Fibroblast of mammary gland (primary cell): ENCODE measurements at regions not wholly inside any gene's neighbourhood (a gene's known extent, or its start where the extent isn't known, plus 50 kb on each side); places are given as distances from the start of the nearest gene placed in this dataset.
A peak's percentile ranks its signal among the peaks of the same experiment; 100 is the strongest.
"Not testable (repeated sequence)": the region's sequence is repeated elsewhere in the genome, so short reads cannot be mapped to it uniquely, and the experiment has no call there.

Source experiments
- DNase-seq: peaks from one replicate; pipeline ENCODE4 v3.0.0-alpha.2; 2010; ENCODE audit warnings: low read depth
- H3K4me3 ChIP-seq: 2 replicates; pipeline ENCODE4 v1.5.1; 2011; ENCODE audit warnings: low read depth, mild to moderate bottlenecking, low read length, moderate library complexity; ENCODE audit not compliant: control insufficient read depth
- CTCF ChIP-seq: conservative IDR thresholded peaks from 2 replicates; pipeline ENCODE4 v1.5.1; 2011; ENCODE audit warnings: low read depth, low read length, inconsistent platforms; ENCODE audit not compliant: control insufficient read depth, insufficient read depth

GRCh38 chr6:56814802-56815201 lies 140.1 kb upstream of the BEND6 start:
- no peak for DNase-seq
- H3K4me3 ChIP-seq = no peak overlapping the region
- TF ChIP-seq CTCF = no peak

- no peak overlapping the region for H3K4me3 ChIP-seq
- DNase-seq = no peak
- TF ChIP-seq CTCF = no peak
Measured at GRCh38 chr6:56814308-56814707, 140.6 kb upstream of the BEND6 start.

- H3K4me3 ChIP-seq, DNase-seq: not testable (repeated sequence)
Measured at GRCh38 chr6:56812851-56813250, 142.1 kb upstream of the BEND6 start.

- TF ChIP-seq CTCF = no peak
- peak; percentile 37 for DNase-seq
- H3K4me3 ChIP-seq = no peak overlapping the region
Measured at GRCh38 chr6:56808871-56809359, 146.0 kb upstream of the BEND6 start.

GRCh38 chr6:56807989-56808337 lies 146.9 kb upstream of the BEND6 start:
- DNase-seq = peak; percentile 38
- TF ChIP-seq CTCF = no peak
- H3K4me3 ChIP-seq = no peak overlapping the region

- peak; percentile 36 for DNase-seq
- H3K4me3 ChIP-seq = no peak overlapping the region
- no peak for TF ChIP-seq CTCF
Measured at GRCh38 chr6:56807326-56807988, 147.4 kb upstream of the BEND6 start.

GRCh38 chr6:56806368-56806767 lies 148.5 kb upstream of the BEND6 start:
- H3K4me3 ChIP-seq = no peak overlapping the region
- no peak for TF ChIP-seq CTCF
- no peak for DNase-seq
